HCT116 (cell line): ENCODE measurements at regions not wholly inside any gene's neighbourhood (a gene's known extent, or its start where the extent isn't known, plus 50 kb on each side); places are given as distances from the start of the nearest gene placed in this dataset.

Experiments
- ATAC-seq: fragments of 200-7000 bp; cut with Tn5 transposase; 2 replicates; pipeline ENCODE4 v1.9.1; 2020; ENCODE audit warnings: mild to moderate bottlenecking, moderate library complexity
- BruUV-seq: library from RNA; stranded (reverse); fragments of 400-500 nt; replicated peaks from 2 replicates; lab custom pipeline; 2021; lab: Mats Ljungman, UMichigan
- CTCF ChIA-PET: fragments of 300-600 bp; sonication (Branson Sonifier 250); formaldehyde crosslinking; loops from one replicate; lab custom pipeline; 2021; ENCODE audit warnings: antibody characterized with exemption; lab: Charles Lee
- POLR2A ChIA-PET: fragments of 300-600, 350-600 bp; sonication (Branson Sonifier 250); formaldehyde crosslinking; loops from one replicate; lab custom pipeline; 2021; ENCODE audit warnings: antibody characterized with exemption; lab: Charles Lee
- RAD21 ChIA-PET, 2 experiments: fragments of 300-600 bp; sonication (Branson Sonifier 250); formaldehyde crosslinking; loops; one replicate each; lab custom pipeline; 2023; ENCODE audit warnings: low total read pairs in 2 of 2; ENCODE audit not compliant: uncharacterized antibody in 2 of 2, unreplicated experiment in 2 of 2, low non-redundant PET in 1 of 2; lab: Charles Lee
- DNase-seq: peaks from one replicate; pipeline ENCODE4 v3.0.0-alpha.2; 2010; ENCODE audit warnings: low read depth, low spot score
- H2AFZ ChIP-seq: fragments of 200-600 bp; shearing (Covaris generic), sonication (generic); 2 replicates; pipeline ENCODE4 v1.6.1; 2017; ENCODE audit warnings: low read depth, mixed run types, mixed read lengths, antibody characterized with exemption, low read length; ENCODE audit not compliant: poor library complexity, severe bottlenecking
- H3K27ac ChIP-seq: 2 replicates; pipeline ENCODE4 v1.5.1; 2012; ENCODE audit warnings: low read depth, low read length
- H3K27me3 ChIP-seq: fragments of 200-600 bp; sonication (generic); 2 replicates; pipeline ENCODE4 v1.6.1; 2016; ENCODE audit warnings: mixed run types, low read length, mixed read lengths; ENCODE audit not compliant: insufficient read depth
- H3K36me3 ChIP-seq, 2 experiments: fragments of 200-500 bp in 1 of 2; fragments of 200-600 bp in 1 of 2; sonication (Bioruptor generic) in 1 of 2; sonication (generic) in 1 of 2; 2 replicates each; pipeline versions ENCODE4 v1.5.1 to v1.6.1; 2014 to 2016; ENCODE audit warnings: low read length in 2 of 2, inconsistent platforms in 1 of 2, mixed read lengths in 1 of 2, mixed run types in 1 of 2; ENCODE audit not compliant: insufficient read depth in 2 of 2, control insufficient read depth in 1 of 2
- H3K4me1 ChIP-seq, 2 experiments: fragments of 200-600 bp in 1 of 2; sonication (generic) in 1 of 2; 2 replicates each; pipeline versions ENCODE4 v1.5.1 to v1.6.1; 2012 to 2017; ENCODE audit warnings: low read length in 2 of 2, inconsistent platforms in 1 of 2, mild to moderate bottlenecking in 1 of 2, mixed read lengths in 1 of 2, mixed run types in 1 of 2, moderate library complexity in 1 of 2; ENCODE audit not compliant: insufficient read depth in 2 of 2, control insufficient read depth in 1 of 2
- H3K4me2 ChIP-seq: fragments of 200-600 bp; sonication (generic); 2 replicates; pipeline ENCODE4 v1.6.1; 2017; ENCODE audit warnings: mixed run types, low read length, mixed read lengths
- H3K4me3 ChIP-seq, 2 experiments: fragments of 200-600 bp in 1 of 2; sonication (generic) in 1 of 2; replicated peaks in 1 of 2; 2 replicates each; pipeline ENCODE4 v1.5.1; 2011 to 2016; ENCODE audit warnings: low read length in 2 of 2, control low read depth in 1 of 2, low read depth in 1 of 2, mild to moderate bottlenecking in 1 of 2, mixed read lengths in 1 of 2, mixed run types in 1 of 2
- H3K79me2 ChIP-seq: fragments of 200-600 bp; sonication (generic); 2 replicates; pipeline ENCODE4 v1.6.1; 2017; ENCODE audit warnings: mild to moderate bottlenecking, mixed run types, low read length, moderate library complexity, mixed read lengths; ENCODE audit not compliant: insufficient read depth
- H3K9ac ChIP-seq: fragments of 200-600 bp; sonication (generic); 2 replicates; pipeline ENCODE4 v1.6.1; 2016; ENCODE audit warnings: low read length, mixed read lengths
- H3K9me2 ChIP-seq: fragments of 200-600 bp; sonication (generic), shearing (Covaris generic); 2 replicates; pipeline ENCODE4 v1.6.1; 2017; ENCODE audit warnings: mixed run types, mild to moderate bottlenecking, moderate library complexity; ENCODE audit not compliant: insufficient read depth
- H3K9me3 ChIP-seq, 2 experiments: fragments of 200-500 bp in 1 of 2; fragments of 200-600 bp in 1 of 2; sonication (Bioruptor generic) in 1 of 2; sonication (generic) in 1 of 2; 2 replicates each; pipeline ENCODE4 v1.6.1; 2014 to 2017; ENCODE audit warnings: low read length in 2 of 2, mixed read lengths in 2 of 2, inconsistent platforms in 1 of 2, low read depth in 1 of 2, mild to moderate bottlenecking in 1 of 2, mixed run types in 1 of 2, moderate library complexity in 1 of 2; ENCODE audit not compliant: control insufficient read depth in 1 of 2, insufficient read depth in 1 of 2
- H4K20me1 ChIP-seq: fragments of 200-600 bp; sonication (generic), shearing (Covaris generic); 2 replicates; pipeline ENCODE4 v1.6.1; 2017; ENCODE audit warnings: mixed run types, mild to moderate bottlenecking, moderate library complexity; ENCODE audit not compliant: insufficient read depth
- CBX3 ChIP-seq: IDR thresholded peaks from 2 replicates; pipeline ENCODE4 v1.6.1; 2012; ENCODE audit warnings: low read depth
- CEBPB ChIP-seq: IDR thresholded peaks from 2 replicates; pipeline ENCODE4 v1.6.1; 2012; ENCODE audit warnings: low read depth
- EGR1 ChIP-seq: IDR thresholded peaks from 2 replicates; pipeline ENCODE4 v1.6.1; 2012; ENCODE audit warnings: low read depth
- ELF1 ChIP-seq: IDR thresholded peaks from 2 replicates; pipeline ENCODE4 v1.6.1; 2012; ENCODE audit warnings: low read depth, borderline replicate concordance
- FOSL1 ChIP-seq: IDR thresholded peaks from 2 replicates; pipeline ENCODE4 v1.6.1; 2012; ENCODE audit warnings: low read depth
- JUND ChIP-seq: IDR thresholded peaks from 2 replicates; pipeline ENCODE4 v1.6.1; 2012
- POLR2AphosphoS5 ChIP-seq: IDR thresholded peaks from 2 replicates; pipeline ENCODE4 v1.6.1; 2011; ENCODE audit warnings: mild to moderate bottlenecking, low read depth, low read length, moderate library complexity
- RAD21 ChIP-seq: IDR thresholded peaks from 2 replicates; pipeline ENCODE4 v1.6.1; 2012; ENCODE audit warnings: low read depth, mild to moderate bottlenecking
- REST ChIP-seq: IDR thresholded peaks from 2 replicates; pipeline ENCODE4 v1.6.1; 2012; ENCODE audit warnings: low read depth
- SP1 ChIP-seq: IDR thresholded peaks from 2 replicates; pipeline ENCODE4 v1.6.1; 2012; ENCODE audit warnings: low read depth
- TCF7L2 ChIP-seq: IDR thresholded peaks from 2 replicates; pipeline ENCODE4 v1.7.0; 2011; ENCODE audit warnings: borderline replicate concordance, inconsistent platforms; ENCODE audit not compliant: insufficient read depth, insufficient read length; ENCODE audit errors: extremely low read depth
- YY1 ChIP-seq: IDR thresholded peaks from 2 replicates; pipeline ENCODE4 v1.6.1; 2011; ENCODE audit warnings: low read length, low read depth, moderate library complexity, mild to moderate bottlenecking; ENCODE audit not compliant: insufficient replicate concordance; ENCODE audit errors: extremely low read depth
- ZBTB33 ChIP-seq: IDR thresholded peaks from 2 replicates; pipeline ENCODE4 v1.6.1; 2011; ENCODE audit warnings: mild to moderate bottlenecking, low read length, moderate library complexity; ENCODE audit not compliant: insufficient replicate concordance; ENCODE audit errors: extremely low read depth
- ZFX ChIP-seq: fragments of 450-650 bp; IDR thresholded peaks from 2 replicates; pipeline ENCODE4 v1.6.1; 2017
- intact Hi-C: fragments of 100-400 bp; cut with micrococcal nuclease; formaldehyde crosslinking; loops from 2 replicates; pipeline ENCODE4 v1.10.0; 2022
- TF ChIP-seq, protein P1 (sequence below): IDR thresholded peaks from 2 replicates; pipeline ENCODE4 v1.6.1; 2012

DNA sequence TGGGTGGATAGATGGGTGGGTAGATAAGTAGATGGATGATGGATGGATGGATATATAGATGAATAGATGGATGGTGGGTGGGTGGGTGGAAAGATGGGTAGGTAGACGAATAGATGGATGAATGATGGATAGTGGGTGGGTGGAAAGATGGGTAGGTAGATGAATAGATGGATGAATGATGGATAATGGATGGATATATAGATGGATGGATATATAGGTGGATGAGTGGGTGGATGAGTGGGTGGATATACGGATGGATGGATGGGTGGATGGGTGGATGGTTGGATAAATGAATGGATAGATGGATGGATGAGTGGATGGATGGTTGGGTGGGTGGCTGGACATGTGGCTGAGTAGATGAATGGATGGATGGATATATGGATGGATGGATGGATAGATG lies 53.1 kb upstream of the THY1 start:
- intact Hi-C loops = no loop called here
- CTCF ChIA-PET = interaction anchor here (2.5 kb wide), 2 partner anchors 120 to 138 kb away, joined by 27 to 33 read pairs; no protein-coding TSS in a partner anchor
- POLR2A ChIA-PET = no interaction called here
- H4K20me1 ChIP-seq = no peaks in the 10 kb centered on the region
- no peak for DNase-seq
- no peaks in the 10 kb centered on the region for H3K27me3 ChIP-seq
- H3K36me3 ChIP-seq = no peaks in the 10 kb centered on the region
- peaks cover 0 to 17% of the 10 kb centered on the region in 2 experiments; a peak in 1 of 4 replicates for H3K4me1 ChIP-seq
- no peaks in the 10 kb centered on the region for H3K9me3 ChIP-seq
- H3K9me2 ChIP-seq = no peaks in the 10 kb centered on the region
- RAD21 ChIA-PET = no interaction called here
- no peak overlapping the region for H3K4me2 ChIP-seq
- no peaks in the 10 kb centered on the region for H3K79me2 ChIP-seq
- BruUV-seq = no TSS peak
- H3K9ac ChIP-seq = no peak overlapping the region
- H2AFZ ChIP-seq = no peak overlapping the region
- no peak overlapping the region for H3K27ac ChIP-seq
- H3K4me3 ChIP-seq = no peak overlapping the region
- no peak for ATAC-seq
- TF ChIP-seq CEBPB = no peak
- no peak for TF ChIP-seq ZFX
- no peak for TF ChIP-seq SP1
- TF ChIP-seq YY1 = no peak
- no peak for TF ChIP-seq EGR1
- TF ChIP-seq JUND = no peak
- TF ChIP-seq RAD21 = no peak
- TF ChIP-seq ZBTB33 = no peak
- TF ChIP-seq, protein P1, sequence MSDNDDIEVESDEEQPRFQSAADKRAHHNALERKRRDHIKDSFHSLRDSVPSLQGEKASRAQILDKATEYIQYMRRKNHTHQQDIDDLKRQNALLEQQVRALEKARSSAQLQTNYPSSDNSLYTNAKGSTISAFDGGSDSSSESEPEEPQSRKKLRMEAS = no peak
- no peak for TF ChIP-seq TCF7L2
- no peak for TF ChIP-seq ELF1
- no peak for TF ChIP-seq POLR2AphosphoS5
- no peak for TF ChIP-seq CBX3
- TF ChIP-seq FOSL1 = no peak
- TF ChIP-seq REST = no peak
